Fibroblast of villous mesenchyme (primary cell): ENCODE measurements at regions not wholly inside any gene's neighbourhood (a gene's known extent, or its start where the extent isn't known, plus 50 kb on each side); places are given as distances from the start of the nearest gene placed in this dataset. TPM values are rescaled to one million over a fixed set of nuclear protein-coding genes. Genes with fewer than 3 reads are reported as not detected.
A peak's percentile ranks its signal among the peaks of the same experiment; 100 is the strongest.

Experiments used
- DNase-seq: peaks from one replicate; pipeline ENCODE4 v3.0.0-alpha.2; 2010; ENCODE audit warnings: low read depth
- H3K4me3 ChIP-seq: 2 replicates; pipeline ENCODE4 v1.5.1; 2011; ENCODE audit warnings: low read depth, mild to moderate bottlenecking, low read length
- small RNA-seq: library from RNA; depleted of rRNA; stranded (forward); fragments of <200 nt; gene quantifications from one replicate; pipeline ENCODE3, GENCODE V24; 2012
- TF ChIP-seq, protein P1 (sequence below): IDR thresholded peaks from 2 replicates; pipeline ENCODE4 v1.5.1; 2012; ENCODE audit warnings: low read depth, mild to moderate bottlenecking, low read length; ENCODE audit not compliant: insufficient read depth

DNA sequence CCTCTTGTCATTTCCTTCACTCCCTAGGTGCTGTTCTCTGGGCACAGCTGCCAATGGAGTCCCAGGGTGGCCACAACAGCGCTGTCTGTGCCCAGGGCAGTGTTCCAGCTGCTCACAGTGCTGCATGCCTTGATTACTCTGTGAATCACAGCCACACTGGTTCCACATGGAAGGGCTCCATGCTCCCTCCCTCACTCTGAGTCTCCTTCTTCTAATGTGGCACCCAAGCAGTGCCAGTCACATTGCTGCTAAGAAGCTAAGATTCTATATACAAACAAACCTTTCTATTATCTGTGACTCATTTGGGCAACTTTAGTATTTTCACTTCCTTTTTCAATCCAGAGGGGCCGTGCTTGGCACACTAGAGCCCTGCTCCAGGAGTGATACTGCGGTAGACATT, 248.7 kb downstream of the TDRD3 start:
- no peak for DNase-seq
- H3K4me3 ChIP-seq = no peak overlapping the region
- TF ChIP-seq, protein P1, sequence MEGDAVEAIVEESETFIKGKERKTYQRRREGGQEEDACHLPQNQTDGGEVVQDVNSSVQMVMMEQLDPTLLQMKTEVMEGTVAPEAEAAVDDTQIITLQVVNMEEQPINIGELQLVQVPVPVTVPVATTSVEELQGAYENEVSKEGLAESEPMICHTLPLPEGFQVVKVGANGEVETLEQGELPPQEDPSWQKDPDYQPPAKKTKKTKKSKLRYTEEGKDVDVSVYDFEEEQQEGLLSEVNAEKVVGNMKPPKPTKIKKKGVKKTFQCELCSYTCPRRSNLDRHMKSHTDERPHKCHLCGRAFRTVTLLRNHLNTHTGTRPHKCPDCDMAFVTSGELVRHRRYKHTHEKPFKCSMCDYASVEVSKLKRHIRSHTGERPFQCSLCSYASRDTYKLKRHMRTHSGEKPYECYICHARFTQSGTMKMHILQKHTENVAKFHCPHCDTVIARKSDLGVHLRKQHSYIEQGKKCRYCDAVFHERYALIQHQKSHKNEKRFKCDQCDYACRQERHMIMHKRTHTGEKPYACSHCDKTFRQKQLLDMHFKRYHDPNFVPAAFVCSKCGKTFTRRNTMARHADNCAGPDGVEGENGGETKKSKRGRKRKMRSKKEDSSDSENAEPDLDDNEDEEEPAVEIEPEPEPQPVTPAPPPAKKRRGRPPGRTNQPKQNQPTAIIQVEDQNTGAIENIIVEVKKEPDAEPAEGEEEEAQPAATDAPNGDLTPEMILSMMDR = no peak

DNA sequence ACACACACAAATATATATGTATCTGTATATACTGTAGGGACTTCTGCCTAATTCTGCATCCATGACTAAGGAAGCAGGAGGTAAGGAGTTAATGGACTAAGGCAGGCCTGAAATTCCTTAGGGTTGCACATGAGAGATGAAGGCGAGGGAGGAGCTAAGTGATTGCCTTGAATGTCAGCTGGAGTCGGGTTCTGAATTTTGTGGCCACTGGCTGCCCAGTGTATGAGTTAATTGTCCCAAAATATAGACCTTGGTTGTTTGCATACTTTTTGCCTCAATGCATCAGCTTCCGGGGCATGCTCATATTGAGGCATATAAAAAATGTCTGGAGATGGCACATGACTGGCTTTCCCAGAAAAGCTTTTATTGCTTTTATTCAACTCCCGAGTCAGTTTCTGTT, 245.5 kb downstream of the TDRD3 start:
- no peak for DNase-seq
- no peak overlapping the region for H3K4me3 ChIP-seq
- TF ChIP-seq, protein P1 = no peak

DNA sequence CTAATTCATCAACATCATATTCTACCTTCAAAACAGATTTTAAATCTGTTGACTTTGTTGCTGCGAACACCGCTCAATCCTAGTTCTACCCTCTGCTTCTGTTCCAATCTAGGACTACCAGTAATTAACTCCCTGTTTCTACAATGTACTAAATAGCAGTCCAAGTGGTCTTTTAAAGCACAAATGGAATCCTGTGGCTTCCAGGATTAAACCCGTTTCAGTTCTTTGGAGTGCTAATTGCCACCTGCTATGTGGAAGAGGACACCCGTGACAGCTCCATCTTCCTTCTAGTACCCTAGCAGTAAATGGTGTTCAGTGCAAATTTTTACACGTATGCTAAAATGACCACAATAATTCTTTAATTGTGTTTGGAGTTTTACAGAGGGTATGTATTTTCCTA, 232.1 kb downstream of the TDRD3 start:
- TF ChIP-seq, protein P1 = no peak
- no peak for DNase-seq
- no peak overlapping the region for H3K4me3 ChIP-seq

DNA sequence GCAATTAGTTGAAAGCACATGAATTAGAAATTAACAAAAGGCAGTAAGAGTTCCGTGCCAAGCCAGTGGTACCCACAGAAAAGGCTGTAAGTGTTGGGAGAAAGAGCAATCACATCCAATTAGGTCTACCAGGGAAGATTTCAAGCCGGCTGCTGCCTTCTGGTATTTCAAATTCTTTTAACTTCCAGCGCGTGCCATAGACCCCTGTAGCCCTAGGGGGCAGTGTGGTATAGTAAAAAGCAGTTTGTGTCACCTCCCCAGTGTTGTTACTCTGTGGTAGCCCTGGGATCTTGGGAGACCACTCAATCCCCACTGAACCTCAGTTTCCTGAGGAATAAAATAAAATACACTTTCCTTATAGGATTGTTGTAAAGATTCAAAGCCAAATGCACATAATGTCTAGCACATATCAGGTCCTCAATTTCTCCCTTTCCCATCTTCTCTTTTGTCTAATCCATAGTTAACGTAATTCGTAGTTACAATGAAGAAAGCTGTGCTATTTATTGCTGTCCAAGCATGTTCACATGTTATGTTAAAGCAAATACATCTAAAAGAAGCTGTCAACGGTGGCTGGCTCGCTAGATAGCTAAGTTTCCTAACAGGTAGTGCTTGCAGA, 230.2 kb downstream of the TDRD3 start:
- peak; percentile 10 for DNase-seq
- TF ChIP-seq, protein P1 = peak; percentile 54
- H3K4me3 ChIP-seq = no peak overlapping the region

Small RNAs in the stretch of these regions (small RNA-seq; reads per million reads assigned to genes)
- gene MIR3169 = not detected
- not detected for gene RNY3P5
